Stimulated activated naive B cell treated with anti-CD40 and anti-IgM and Interleukin-4, amounts not matched to agents 10 μg/mL and 1 μg/mL and 100 μg/mL, for 72 hours (primary cell): ENCODE measurements at regions not wholly inside any gene's neighbourhood (a gene's known extent, or its start where the extent isn't known, plus 50 kb on each side); places are given as distances from the start of the nearest gene placed in this dataset.
"Not testable (repeated sequence)": the region's sequence is repeated elsewhere in the genome, so short reads cannot be mapped to it uniquely, and the experiment has no call there.

ENCODE experiments used
- ATAC-seq, 2 donors: fragments of 150-1000 bp; cut with Tn5 transposase; replicated peaks; 2 replicates each; pipeline ENCODE4 v1.10.0; 2021; ENCODE audit warnings: moderate library complexity in 1 of 2
- DNase-seq: peaks from one replicate; pipeline ENCODE4 v3.0.0; 2021
- H3K27ac Mint-ChIP-seq: one replicate; pipeline ENCODE4 v1.8.0; 2022; ENCODE audit warnings: mild to moderate bottlenecking, mixed read lengths
- H3K27me3 Mint-ChIP-seq, 2 donors: one replicate each; pipeline ENCODE4 v1.8.0; 2022; ENCODE audit warnings: mixed read lengths in 2 of 2
- H3K36me3 Mint-ChIP-seq, 2 donors: one replicate each; pipeline ENCODE4 v1.8.0; 2022; ENCODE audit warnings: mixed read lengths in 2 of 2, mild to moderate bottlenecking in 1 of 2
- H3K4me1 Mint-ChIP-seq, 2 donors: one replicate each; pipeline ENCODE4 v1.8.0; 2022; ENCODE audit warnings: mixed read lengths in 2 of 2, mild to moderate bottlenecking in 1 of 2
- H3K4me3 Mint-ChIP-seq, 2 donors: one replicate each; pipeline ENCODE4 v1.8.0; 2022; ENCODE audit warnings: mild to moderate bottlenecking in 2 of 2, mixed read lengths in 2 of 2, moderate library complexity in 1 of 2
- H3K9me3 Mint-ChIP-seq, 2 donors: one replicate each; pipeline ENCODE4 v1.8.0; 2022; ENCODE audit warnings: mixed read lengths in 2 of 2, mild to moderate bottlenecking in 1 of 2

DNA sequence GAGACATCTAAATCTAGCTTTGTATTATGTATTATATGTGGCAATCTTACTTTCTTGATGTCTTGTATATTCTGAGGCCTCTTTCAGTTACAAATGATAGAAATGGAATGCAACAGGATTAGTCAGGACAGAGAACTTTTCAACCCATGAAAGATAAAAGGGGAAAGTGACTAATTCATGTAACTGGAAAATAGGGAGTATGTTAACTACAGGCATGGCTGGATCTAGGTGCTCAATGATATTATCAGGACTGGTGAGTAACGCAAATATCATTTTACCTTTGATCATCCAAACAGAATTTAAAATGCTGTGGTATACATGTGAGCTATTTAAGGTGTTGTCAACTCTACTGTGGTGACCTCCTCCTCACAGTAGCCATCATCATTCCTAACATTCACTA, 215.7 kb upstream of the GLRA1 start:
- Mint-ChIP-seq H3K27ac (no peak overlapping the region), H3K9me3 (no peaks in the 10 kb centered on the region), H3K4me3 (no peak overlapping the region), H3K4me1 (peaks cover 0 to 1% of the 10 kb centered on the region in 2 donors), H3K27me3 (peaks cover 4 to 15% of the 10 kb centered on the region in 2 donors), H3K36me3 (no peaks in the 10 kb centered on the region)
- ATAC-seq, result no peak
- DNase-seq, result no peak

DNA sequence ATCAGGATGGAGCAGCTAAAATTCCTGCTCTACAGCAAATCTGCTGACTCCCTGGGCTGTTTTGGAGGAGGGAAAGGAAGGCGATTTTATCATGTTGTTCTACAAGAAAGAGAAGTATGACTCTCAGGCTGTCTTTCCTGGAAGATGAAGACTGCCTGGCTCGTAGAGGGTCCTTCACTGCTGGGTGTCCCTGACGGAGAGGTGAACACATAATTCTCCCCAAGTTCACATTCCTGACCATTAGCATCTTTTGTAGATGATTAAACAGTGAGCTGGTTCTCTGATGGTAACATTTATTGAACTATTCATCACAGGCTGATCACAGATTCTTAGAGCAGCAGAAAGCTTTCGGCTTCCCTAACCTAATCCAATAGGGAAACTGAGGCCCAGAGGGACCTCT, 212.4 kb upstream of the GLRA1 start:
- Mint-ChIP-seq H3K9me3 (no peaks in the 10 kb centered on the region), H3K4me3 (no peak overlapping the region), H3K27me3 (peaks cover 4 to 10% of the 10 kb centered on the region in 2 donors), H3K4me1 (peaks cover 0 to 1% of the 10 kb centered on the region in 2 donors), H3K36me3 (no peaks in the 10 kb centered on the region), H3K27ac (no peak overlapping the region)
- ATAC-seq (no peak), DNase-seq (no peak)

GRCh38 chr5:152136321-152136720, 211.7 kb upstream of the GLRA1 start:
- Mint-ChIP-seq H3K4me1 (peaks cover 0 to 1% of the 10 kb centered on the region in 2 donors), H3K27ac (no peak overlapping the region), H3K4me3 (no peak overlapping the region), H3K9me3 (no peaks in the 10 kb centered on the region), H3K27me3 (peaks cover 4 to 10% of the 10 kb centered on the region in 2 donors), H3K36me3 (no peaks in the 10 kb centered on the region)
- ATAC-seq, result no peak
- DNase-seq, result no peak

- Mint-ChIP-seq H3K9me3 (no peaks in the 10 kb centered on the region), H3K4me3 (no peak overlapping the region)
- no peak for ATAC-seq
These were observed 211.2 kb upstream of the GLRA1 start for GRCh38 chr5:152135827-152136226.

GRCh38 chr5:152125661-152126205, 201.1 kb upstream of the GLRA1 start:
- H3K36me3 Mint-ChIP-seq, result no peaks in the 10 kb centered on the region
- no peaks in the 10 kb centered on the region for H3K9me3 Mint-ChIP-seq
- H3K27ac Mint-ChIP-seq, result no peak overlapping the region

More at GRCh38 chr5:152135827-152136226, 211.2 kb upstream of the GLRA1 start:
- H3K36me3 Mint-ChIP-seq, result no peaks in the 10 kb centered on the region
- H3K4me1 Mint-ChIP-seq, result peaks cover 0 to 1% of the 10 kb centered on the region in 2 donors
- H3K27me3 Mint-ChIP-seq, result peaks cover 4 to 10% of the 10 kb centered on the region in 2 donors
- no peak overlapping the region for H3K27ac Mint-ChIP-seq
- no peak for DNase-seq

GRCh38 chr5:152124409-152125041, 199.9 kb upstream of the GLRA1 start:
- Mint-ChIP-seq H3K27me3 (peaks cover 3 to 6% of the 10 kb centered on the region in 2 donors), H3K4me1 (no peaks in the 10 kb centered on the region), H3K36me3 (no peaks in the 10 kb centered on the region), H3K4me3 (no peak overlapping the region), H3K9me3 (no peaks in the 10 kb centered on the region), H3K27ac (no peak overlapping the region)
- no peak for DNase-seq
- no peak for ATAC-seq

More at GRCh38 chr5:152125661-152126205, 201.1 kb upstream of the GLRA1 start:
- ATAC-seq, result no peak
- H3K4me1 Mint-ChIP-seq, result no peaks in the 10 kb centered on the region
- H3K4me3 Mint-ChIP-seq, result no peak overlapping the region
- DNase-seq, result no peak
- H3K27me3 Mint-ChIP-seq, result no peaks in the 10 kb centered on the region

GRCh38 chr5:152118676-152119470, 194.2 kb upstream of the GLRA1 start:
- peaks cover 4 to 6% of the 10 kb centered on the region in 2 donors for H3K27me3 Mint-ChIP-seq
- ATAC-seq (no peak), DNase-seq (no peak)
- H3K36me3 Mint-ChIP-seq, result no peaks in the 10 kb centered on the region
- H3K4me3 Mint-ChIP-seq, result no peak overlapping the region
- no peak overlapping the region for H3K27ac Mint-ChIP-seq
- H3K4me1 Mint-ChIP-seq, result no peaks in the 10 kb centered on the region
- peaks cover 0 to 2% of the 10 kb centered on the region in 2 donors for H3K9me3 Mint-ChIP-seq

GRCh38 chr5:152116934-152117333, 192.3 kb upstream of the GLRA1 start:
- Mint-ChIP-seq H3K36me3 (no peaks in the 10 kb centered on the region), H3K9me3 (peaks cover 0 to 2% of the 10 kb centered on the region in 2 donors), H3K4me1 (no peaks in the 10 kb centered on the region), H3K27me3 (peaks cover 4 to 6% of the 10 kb centered on the region in 2 donors), H3K27ac (no peak overlapping the region), H3K4me3 (no peak overlapping the region)
- DNase-seq, result no peak
- ATAC-seq, result no peak

GRCh38 chr5:152113401-152113800, 188.8 kb upstream of the GLRA1 start:
- H3K4me1 Mint-ChIP-seq, result no peaks in the 10 kb centered on the region
- no peaks in the 10 kb centered on the region for H3K36me3 Mint-ChIP-seq
- no peak for DNase-seq
- no peak overlapping the region for H3K27ac Mint-ChIP-seq
- peaks cover 0 to 4% of the 10 kb centered on the region in 2 donors for H3K27me3 Mint-ChIP-seq
- ATAC-seq, result peak in 1 of 2 donors; percentile 70
- peaks cover 0 to 3% of the 10 kb centered on the region in 2 donors for H3K9me3 Mint-ChIP-seq
- no peak overlapping the region for H3K4me3 Mint-ChIP-seq

- H3K27ac Mint-ChIP-seq, result no peak overlapping the region
- H3K4me1 Mint-ChIP-seq, result peaks cover 0 to 1% of the 10 kb centered on the region in 2 donors
- no peaks in the 10 kb centered on the region for H3K36me3 Mint-ChIP-seq
- ATAC-seq (no peak), DNase-seq (no peak)
- no peak overlapping the region for H3K4me3 Mint-ChIP-seq
- H3K27me3 Mint-ChIP-seq, result peaks cover 4 to 6% of the 10 kb centered on the region in 2 donors
- H3K9me3 Mint-ChIP-seq, result peaks cover 8 to 14% of the 10 kb centered on the region in 2 donors
These were observed 182.6 kb upstream of the GLRA1 start for GRCh38 chr5:152107220-152107619.

- DNase-seq, result no peak
- Mint-ChIP-seq H3K36me3 (no peaks in the 10 kb centered on the region), H3K9me3 (peaks cover 10 to 15% of the 10 kb centered on the region in 2 donors), H3K4me3 (no peak overlapping the region), H3K27me3 (peaks cover 4 to 6% of the 10 kb centered on the region in 2 donors), H3K27ac (no peak overlapping the region), H3K4me1 (peaks cover 0 to 1% of the 10 kb centered on the region in 2 donors)
- ATAC-seq, result no peak
These were observed 181.9 kb upstream of the GLRA1 start for GRCh38 chr5:152106571-152106970.

DNA sequence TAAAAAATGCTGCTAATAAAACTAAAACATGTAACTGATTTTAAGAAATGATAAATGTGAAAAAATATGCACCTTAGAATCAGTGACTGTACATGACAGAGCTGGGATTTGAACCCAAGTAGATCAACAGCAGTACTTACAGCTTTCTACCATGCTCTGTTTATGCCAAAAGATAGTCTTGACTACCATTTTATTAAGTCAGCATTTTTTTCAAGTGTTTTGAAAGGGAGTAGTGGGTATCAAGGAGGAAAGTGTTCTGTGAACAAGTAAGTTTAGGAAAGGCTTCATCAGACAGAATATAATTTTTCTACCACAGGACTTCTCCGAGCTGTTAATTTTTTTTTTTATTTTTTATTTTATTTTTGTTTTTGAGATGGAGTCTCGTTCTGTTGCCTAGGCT, 180.4 kb upstream of the GLRA1 start:
- ATAC-seq (no peak), DNase-seq (no peak)
- Mint-ChIP-seq H3K36me3 (no peaks in the 10 kb centered on the region), H3K9me3 (peaks cover 8 to 15% of the 10 kb centered on the region in 2 donors), H3K4me1 (peaks cover 0 to 1% of the 10 kb centered on the region in 2 donors), H3K27ac (no peak overlapping the region), H3K4me3 (no peak overlapping the region), H3K27me3 (peaks cover 1 to 12% of the 10 kb centered on the region in 2 donors)

- DNase-seq (no peak), ATAC-seq (no peak)
- Mint-ChIP-seq H3K9me3 (peaks cover 8 to 15% of the 10 kb centered on the region in 2 donors), H3K27me3 (peaks cover 0 to 12% of the 10 kb centered on the region in 2 donors), H3K4me1 (peaks cover 0 to 1% of the 10 kb centered on the region in 2 donors), H3K36me3 (no peaks in the 10 kb centered on the region), H3K4me3 (no peak overlapping the region), H3K27ac (no peak overlapping the region)
These were observed 179.6 kb upstream of the GLRA1 start for GRCh38 chr5:152104211-152104610.

DNA sequence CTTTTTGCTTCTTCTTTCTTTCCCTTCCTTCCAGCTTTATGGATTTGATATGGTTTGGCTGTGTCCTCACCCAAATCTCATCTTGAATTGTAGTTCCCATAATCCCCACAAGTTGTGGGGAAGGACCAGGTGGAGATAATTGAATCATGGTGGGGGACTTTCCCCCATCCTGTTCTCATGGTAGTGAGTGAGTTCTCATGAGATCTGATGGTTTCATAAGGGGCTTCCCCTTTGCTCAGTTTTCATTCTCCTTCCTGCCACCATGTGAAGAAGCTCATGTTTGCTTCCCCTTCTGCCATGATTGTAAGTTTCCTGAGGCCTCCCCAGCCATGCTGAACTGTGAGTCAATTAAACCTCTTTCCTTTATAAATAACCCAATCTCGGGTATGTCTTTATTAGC, 178.3 kb upstream of the GLRA1 start:
- H3K27me3 Mint-ChIP-seq, H3K4me3 Mint-ChIP-seq, H3K4me1 Mint-ChIP-seq, H3K36me3 Mint-ChIP-seq, DNase-seq: not testable (repeated sequence)
- Mint-ChIP-seq H3K9me3 (peaks cover 8 to 15% of the 10 kb centered on the region in 2 donors), H3K27ac (peak overlapping the region; percentile 3)
- peak in 1 of 2 donors; percentile 41 for ATAC-seq
